IMR-90 (cell line): ENCODE measurements at regions not wholly inside any gene's neighbourhood (a gene's known extent, or its start where the extent isn't known, plus 50 kb on each side); places are given as distances from the start of the nearest gene placed in this dataset.

ENCODE experiments used
- ATAC-seq: fragments of 200-7000 bp; cut with Tn5 transposase; 2 replicates; pipeline ENCODE4 v1.9.1; 2020; ENCODE audit warnings: low read depth, mild to moderate bottlenecking, moderate library complexity
- BruUV-seq: library from RNA; stranded (reverse); fragments of 400-500 nt; replicated peaks from 2 replicates; lab custom pipeline; 2021; lab: Mats Ljungman, UMichigan
- CTCF ChIA-PET: fragments of 300-600 bp; formaldehyde crosslinking; extraction: SDS; loops from one replicate; lab custom pipeline; 2021; ENCODE audit warnings: antibody characterized with exemption; lab: Yijun Ruan, JAX
- POLR2A ChIA-PET: fragments of 300-600 bp; sonication (Branson Sonifier 250); formaldehyde crosslinking; loops from one replicate; lab custom pipeline; 2022; ENCODE audit warnings: antibody characterized with exemption; ENCODE audit not compliant: unreplicated experiment; lab: Charles Lee
- DNase-seq: peaks from one replicate; pipeline ENCODE4 v3.0.0; 2013
- H2AFZ ChIP-seq: replicated peaks from 2 replicates; pipeline ENCODE3; 2013; ENCODE audit warnings: low read length, mild to moderate bottlenecking; ENCODE audit not compliant: poor library complexity
- H2AK5ac ChIP-seq: 2 replicates; pipeline ENCODE4 v1.6.1; 2013; ENCODE audit warnings: low read depth, low read length, inconsistent platforms
- H2AK9ac ChIP-seq: replicated peaks from 2 replicates; pipeline ENCODE3; 2013; ENCODE audit warnings: mild to moderate bottlenecking, low read depth, low read length, moderate library complexity; ENCODE audit not compliant: poor library complexity
- H2BK120ac ChIP-seq: 2 replicates; pipeline ENCODE4 v1.6.1; 2013; ENCODE audit warnings: low read depth, low read length, inconsistent platforms
- H2BK15ac ChIP-seq: 3 replicates; pipeline ENCODE4 v1.6.1; 2013; ENCODE audit warnings: low read depth, low read length, inconsistent platforms
- H2BK20ac ChIP-seq: 2 replicates; pipeline ENCODE4 v1.6.1; 2013; ENCODE audit warnings: low read depth, mild to moderate bottlenecking, inconsistent platforms, low read length, moderate library complexity
- H2BK5ac ChIP-seq: 2 replicates; pipeline ENCODE4 v1.6.1; 2013; ENCODE audit warnings: mild to moderate bottlenecking, low read depth, low read length, inconsistent platforms; ENCODE audit not compliant: poor library complexity, severe bottlenecking
- H3K14ac ChIP-seq: replicated peaks from 2 replicates; pipeline ENCODE4 v1.6.1; 2013; ENCODE audit warnings: low read depth, low read length, inconsistent platforms
- H3K18ac ChIP-seq: 2 replicates; pipeline ENCODE4 v1.6.1; 2013; ENCODE audit warnings: low read depth, low read length, control low read depth
- H3K23ac ChIP-seq: 2 replicates; pipeline ENCODE4 v1.6.1; 2013; ENCODE audit warnings: low read depth, low read length, inconsistent platforms
- H3K27ac ChIP-seq: 2 replicates; pipeline ENCODE4 v1.5.1; 2013; ENCODE audit warnings: mild to moderate bottlenecking, control low read depth, low read length; ENCODE audit not compliant: insufficient read depth
- H3K27me3 ChIP-seq: 2 replicates; pipeline ENCODE4 v1.6.1; 2013; ENCODE audit warnings: low read length; ENCODE audit not compliant: control insufficient read depth, insufficient read depth
- H3K36me3 ChIP-seq: 2 replicates; pipeline ENCODE4 v1.6.1; 2013; ENCODE audit warnings: low read length, mixed read lengths; ENCODE audit not compliant: control insufficient read depth, insufficient read depth
- H3K4ac ChIP-seq: 2 replicates; pipeline ENCODE4 v1.6.1; 2013; ENCODE audit warnings: low read depth, low read length, inconsistent platforms
- H3K4me1 ChIP-seq: 2 replicates; pipeline ENCODE4 v1.6.1; 2013; ENCODE audit warnings: low read length, mixed read lengths; ENCODE audit not compliant: control insufficient read depth, insufficient read depth
- H3K4me2 ChIP-seq: 2 replicates; pipeline ENCODE4 v1.6.1; 2013; ENCODE audit warnings: low read depth, mild to moderate bottlenecking, control low read depth, low read length, moderate library complexity
- H3K4me3 ChIP-seq: 2 replicates; pipeline ENCODE4 v1.5.1; 2013; ENCODE audit warnings: low read depth, mild to moderate bottlenecking, control low read depth, low read length, moderate library complexity; ENCODE audit not compliant: insufficient read depth
- H3K56ac ChIP-seq: 2 replicates; pipeline ENCODE4 v1.6.1; 2013; ENCODE audit warnings: low read length, inconsistent platforms; ENCODE audit not compliant: insufficient read depth; ENCODE audit errors: extremely low read depth
- H3K79me1 ChIP-seq, 2 experiments: 2 replicates each; pipeline ENCODE4 v1.6.1; 2013; ENCODE audit warnings: low read length in 2 of 2, inconsistent platforms in 1 of 2, low read depth in 1 of 2
- H3K9ac ChIP-seq: 2 replicates; pipeline ENCODE4 v1.6.1; 2013; ENCODE audit warnings: low read depth, low read length, control low read depth
- H3K9me1 ChIP-seq: 2 replicates; pipeline ENCODE4 v1.6.1; 2013; ENCODE audit warnings: low read length, inconsistent platforms; ENCODE audit not compliant: insufficient read depth
- H3K9me3 ChIP-seq: 2 replicates; pipeline ENCODE4 v1.6.1; 2013; ENCODE audit warnings: low read length; ENCODE audit not compliant: control insufficient read depth, insufficient read depth
- H4K20me1 ChIP-seq: 2 replicates; pipeline ENCODE4 v1.6.1; 2013; ENCODE audit warnings: low read length, inconsistent platforms; ENCODE audit not compliant: insufficient read depth
- H4K5ac ChIP-seq: 2 replicates; pipeline ENCODE4 v1.6.1; 2013; ENCODE audit warnings: mild to moderate bottlenecking, low read depth, low read length, control low read depth
- H4K8ac ChIP-seq, 2 experiments: 2 replicates each; pipeline ENCODE4 v1.6.1; 2013; ENCODE audit warnings: low read depth in 2 of 2, low read length in 2 of 2, control low read depth in 1 of 2, inconsistent platforms in 1 of 2
- H4K91ac ChIP-seq: 2 replicates; pipeline ENCODE4 v1.6.1; 2013; ENCODE audit warnings: low read depth, low read length, inconsistent platforms; ENCODE audit not compliant: insufficient read depth
- CEBPB ChIP-seq: IDR thresholded peaks from 2 replicates; pipeline ENCODE4 v1.6.1; 2012; ENCODE audit warnings: low read depth, low read length, improper control_type of control experiment
- MAZ ChIP-seq: IDR thresholded peaks from 2 replicates; pipeline ENCODE4 v1.6.1; 2012; ENCODE audit warnings: low read depth, mild to moderate bottlenecking, low read length, improper control_type of control experiment, moderate library complexity, borderline replicate concordance
- POLR2A ChIP-seq: IDR thresholded peaks from 2 replicates; pipeline ENCODE4 v1.6.1; 2012; ENCODE audit warnings: mild to moderate bottlenecking, low read depth, low read length
- RAD21 ChIP-seq: IDR thresholded peaks from 2 replicates; pipeline ENCODE4 v1.6.1; 2012; ENCODE audit warnings: low read length, improper control_type of control experiment
- WGBS, 2 experiments: methylation state at CpG; one replicate each; pipeline versions ENCODE4 v1.1.5 to v1.1.7; 2013; ENCODE audit warnings: missing lambda C conversion rate in 2 of 2; ENCODE audit not compliant: insufficient read length in 1 of 2; ENCODE audit errors: extremely low coverage in 2 of 2; 5-methylcytosine and 5-hydroxymethylcytosine counted together
- dilution Hi-C: fragments of 300-500 bp; cut with HindIII; formaldehyde crosslinking; loops from one replicate; pipeline ENCODE4 v1.14.3; 2018; ENCODE audit warnings: low sequenced_read_pairs; ENCODE audit not compliant: unreplicated experiment
- in situ Hi-C: fragments of 300-500 bp; cut with MboI; formaldehyde crosslinking; loops from 3 replicates; pipeline ENCODE4 v1.14.3; 2019; ENCODE audit warnings: low sequenced_read_pairs, inconsistent platforms, mixed read lengths
- intact Hi-C: fragments of 100-400 bp; cut with micrococcal nuclease; formaldehyde crosslinking; loops from 2 replicates; pipeline ENCODE4 v1.10.0; 2022
- TF ChIP-seq, protein P1 (sequence below): conservative IDR thresholded peaks from 2 replicates; pipeline ENCODE4 v1.5.1; 2012; ENCODE audit warnings: mild to moderate bottlenecking, low read depth, low read length, improper control_type of control experiment
- TF ChIP-seq, protein P2 (sequence below): fragments of 150-350 bp; IDR thresholded peaks from 2 replicates; pipeline ENCODE4 v1.6.1; 2017; ENCODE audit warnings: mild to moderate bottlenecking, antibody characterized with exemption, low read length, low read depth

DNA sequence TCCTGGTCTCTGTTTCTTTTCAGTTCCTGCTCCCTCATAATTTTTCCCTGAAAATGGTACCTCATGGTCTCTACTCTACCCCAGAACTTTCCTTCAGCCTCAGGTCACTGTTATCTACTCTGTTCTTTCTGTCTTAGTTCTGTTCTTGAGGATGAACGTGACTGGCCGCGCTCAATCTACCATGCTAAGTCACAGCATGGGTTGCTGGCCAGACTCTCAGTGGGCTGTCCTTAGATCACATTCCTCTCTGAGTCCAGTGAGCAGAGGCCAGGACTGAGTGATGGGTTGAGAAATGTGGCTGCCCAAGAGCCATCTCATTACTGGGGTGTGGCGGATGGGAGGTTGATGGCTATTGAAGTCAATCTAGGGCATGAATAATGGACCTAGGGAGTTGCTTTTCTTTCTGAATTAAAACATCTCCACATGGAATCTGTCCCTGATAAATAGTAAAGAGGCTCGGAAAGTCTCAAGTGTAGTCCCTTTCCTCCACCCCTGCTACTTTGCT, 164.0 kb upstream of the DTNBP1 start:
- no peak overlapping the region for H2AK5ac ChIP-seq
- no peak overlapping the region for H3K14ac ChIP-seq
- no peak overlapping the region for H3K27ac ChIP-seq
- no peaks in the 10 kb centered on the region for H4K20me1 ChIP-seq
- TF ChIP-seq, protein P1, sequence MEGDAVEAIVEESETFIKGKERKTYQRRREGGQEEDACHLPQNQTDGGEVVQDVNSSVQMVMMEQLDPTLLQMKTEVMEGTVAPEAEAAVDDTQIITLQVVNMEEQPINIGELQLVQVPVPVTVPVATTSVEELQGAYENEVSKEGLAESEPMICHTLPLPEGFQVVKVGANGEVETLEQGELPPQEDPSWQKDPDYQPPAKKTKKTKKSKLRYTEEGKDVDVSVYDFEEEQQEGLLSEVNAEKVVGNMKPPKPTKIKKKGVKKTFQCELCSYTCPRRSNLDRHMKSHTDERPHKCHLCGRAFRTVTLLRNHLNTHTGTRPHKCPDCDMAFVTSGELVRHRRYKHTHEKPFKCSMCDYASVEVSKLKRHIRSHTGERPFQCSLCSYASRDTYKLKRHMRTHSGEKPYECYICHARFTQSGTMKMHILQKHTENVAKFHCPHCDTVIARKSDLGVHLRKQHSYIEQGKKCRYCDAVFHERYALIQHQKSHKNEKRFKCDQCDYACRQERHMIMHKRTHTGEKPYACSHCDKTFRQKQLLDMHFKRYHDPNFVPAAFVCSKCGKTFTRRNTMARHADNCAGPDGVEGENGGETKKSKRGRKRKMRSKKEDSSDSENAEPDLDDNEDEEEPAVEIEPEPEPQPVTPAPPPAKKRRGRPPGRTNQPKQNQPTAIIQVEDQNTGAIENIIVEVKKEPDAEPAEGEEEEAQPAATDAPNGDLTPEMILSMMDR: no peak
- TF ChIP-seq POLR2A (no peak), CEBPB (no peak), MAZ (no peak), RAD21 (no peak)
- TF ChIP-seq, protein P2, sequence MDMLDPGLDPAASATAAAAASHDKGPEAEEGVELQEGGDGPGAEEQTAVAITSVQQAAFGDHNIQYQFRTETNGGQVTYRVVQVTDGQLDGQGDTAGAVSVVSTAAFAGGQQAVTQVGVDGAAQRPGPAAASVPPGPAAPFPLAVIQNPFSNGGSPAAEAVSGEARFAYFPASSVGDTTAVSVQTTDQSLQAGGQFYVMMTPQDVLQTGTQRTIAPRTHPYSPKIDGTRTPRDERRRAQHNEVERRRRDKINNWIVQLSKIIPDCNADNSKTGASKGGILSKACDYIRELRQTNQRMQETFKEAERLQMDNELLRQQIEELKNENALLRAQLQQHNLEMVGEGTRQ: no peak
- no peak overlapping the region for H3K4ac ChIP-seq
- H2BK120ac ChIP-seq: no peak overlapping the region
- no peak overlapping the region for H3K23ac ChIP-seq
- no CpG with 5 or more reads among the region's 5 CpGs for WGBS, 2 experiments
- H4K8ac ChIP-seq: no peak overlapping the region
- in situ Hi-C loops (no loop called here), intact Hi-C loops (no loop called here), dilution Hi-C loops (no loop called here)
- H3K56ac ChIP-seq: no peak overlapping the region
- ATAC-seq: no peak
- no peak overlapping the region for H2BK20ac ChIP-seq
- no peak overlapping the region for H2AFZ ChIP-seq
- no peak overlapping the region for H3K4me2 ChIP-seq
- no peak overlapping the region for H2BK15ac ChIP-seq
- no peak overlapping the region for H2AK9ac ChIP-seq
- ChIA-PET CTCF (no interaction called here), POLR2A (no interaction called here)
- no peak overlapping the region for H4K5ac ChIP-seq
- H3K4me1 ChIP-seq: no peaks in the 10 kb centered on the region
- no peaks in the 10 kb centered on the region for H3K9me3 ChIP-seq
- H3K36me3 ChIP-seq: no peaks in the 10 kb centered on the region
- H3K79me1 ChIP-seq: no peaks in the 10 kb centered on the region
- H3K9ac ChIP-seq: no peak overlapping the region
- no peak for DNase-seq
- BruUV-seq: no TSS peak
- no peak overlapping the region for H2BK5ac ChIP-seq
- no peaks in the 10 kb centered on the region for H3K9me1 ChIP-seq
- no peak overlapping the region for H4K91ac ChIP-seq
- H3K18ac ChIP-seq: no peak overlapping the region
- peaks cover 5% of the 10 kb centered on the region for H3K27me3 ChIP-seq
- H3K4me3 ChIP-seq: no peak overlapping the region
